ENCODE measurements at regions not wholly inside any gene's neighbourhood (a gene's known extent, or its start where the extent isn't known, plus 50 kb on each side); places are given as distances from the start of the nearest gene placed in this dataset.

- Histone ChIP-seq H3F3A (ENCODE audit: insufficient read depth, low read length, poor library complexity, severe bottlenecking) (no peaks in the 10 kb centered on the region), H4K20me1 (ENCODE audit: insufficient read depth) (no peaks in the 10 kb centered on the region), H3K4me3 (ENCODE audit: low read length) (no peak overlapping the region), H3K79me2 (replicated peaks; ENCODE audit: insufficient read depth, low read length) (no peaks in the 10 kb centered on the region), H3K9ac (ENCODE audit: low read length) (no peak overlapping the region), H3K36me3 (ENCODE audit: insufficient read depth, low read length) (no peaks in the 10 kb centered on the region), H2AFZ (ENCODE audit: low read depth, low read length) (no peak overlapping the region), H3K27me3 (ENCODE audit: insufficient read depth, low read depth, low read length) (no peaks in the 10 kb centered on the region), H3K9me2 (ENCODE audit: insufficient read depth, low read length) (no peaks in the 10 kb centered on the region), H3K9me3 (ENCODE audit: low read length) (no peaks in the 10 kb centered on the region), H3K4me2 (ENCODE audit: low read length) (no peak overlapping the region), H3K27ac (ENCODE audit: low read length) (no peak overlapping the region)
- no peak for TF ChIP-seq EZH2 (IDR thresholded peaks at IDR 0.05; ENCODE audit: borderline replicate concordance, insufficient read depth, low read length, poor library complexity, severe bottlenecking)
These were observed 123.3 kb upstream of the TBL1X start for GRCh38 chrX:9341291-9342201.

GRCh38 chrX:9342561-9343051 lies 122.3 kb upstream of the TBL1X start:
- no peak overlapping the region for H3K4me2 ChIP-seq (ENCODE audit: low read length)
- H3K9ac ChIP-seq (ENCODE audit: low read length), result no peak overlapping the region
- H3K27ac ChIP-seq (ENCODE audit: low read length), result no peak overlapping the region
- no peaks in the 10 kb centered on the region for H3K9me2 ChIP-seq (ENCODE audit: insufficient read depth, low read length)
- no peaks in the 10 kb centered on the region for H3F3A ChIP-seq (ENCODE audit: insufficient read depth, low read length, poor library complexity, severe bottlenecking)
- H4K20me1 ChIP-seq (ENCODE audit: insufficient read depth), result no peaks in the 10 kb centered on the region
- H2AFZ ChIP-seq (ENCODE audit: low read depth, low read length), result no peak overlapping the region
- H3K9me3 ChIP-seq (ENCODE audit: low read length), result no peaks in the 10 kb centered on the region
- H3K27me3 ChIP-seq (ENCODE audit: insufficient read depth, low read depth, low read length), result no peaks in the 10 kb centered on the region
- TF ChIP-seq EZH2 (IDR thresholded peaks at IDR 0.05; ENCODE audit: borderline replicate concordance, insufficient read depth, low read length, poor library complexity, severe bottlenecking) (no peak), CTCF (IDR thresholded peaks at IDR 0.05; ENCODE audit: poor library complexity, severe bottlenecking) (no peak), RAD21 (conservative IDR thresholded peaks at IDR 0.05) (peak; percentile 27), EP300 (conservative IDR thresholded peaks at IDR 0.05; ENCODE audit: poor library complexity, severe bottlenecking) (peak; percentile 16)
- no peaks in the 10 kb centered on the region for H3K79me2 ChIP-seq (replicated peaks; ENCODE audit: insufficient read depth, low read length)
- no peaks in the 10 kb centered on the region for H3K36me3 ChIP-seq (ENCODE audit: insufficient read depth, low read length)
- peak overlapping the region; percentile 10 for H3K4me3 ChIP-seq (ENCODE audit: low read length)

DNA sequence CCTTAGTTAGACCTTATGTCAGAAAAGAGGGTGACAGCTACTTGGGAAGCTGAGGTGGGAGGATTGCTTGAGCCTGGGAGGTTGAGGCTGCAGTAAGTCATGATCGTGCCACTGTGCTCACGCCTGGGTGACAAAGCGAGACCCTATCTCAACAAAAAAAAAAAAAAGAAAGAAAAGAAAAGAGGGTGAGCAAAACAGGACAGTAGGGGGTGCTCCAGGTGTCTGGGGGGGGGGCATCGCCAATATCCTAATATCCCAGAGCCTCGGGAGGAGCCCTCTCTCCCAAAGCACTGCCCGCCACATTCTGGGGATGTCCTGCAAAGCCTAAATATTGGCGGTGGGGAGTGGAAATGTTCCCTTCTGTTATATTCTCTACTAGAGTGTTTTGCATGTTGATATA lies 120.9 kb upstream of the TBL1X start:
- H3K27me3 ChIP-seq (ENCODE audit: insufficient read depth, low read depth, low read length), result no peaks in the 10 kb centered on the region

More for the DNA sequence above, 120.9 kb upstream of the TBL1X start:
- Histone ChIP-seq H3K4me3 (ENCODE audit: low read length) (no peak overlapping the region), H3K9me3 (ENCODE audit: low read length) (no peaks in the 10 kb centered on the region), H2AFZ (ENCODE audit: low read depth, low read length) (no peak overlapping the region), H4K20me1 (ENCODE audit: insufficient read depth) (no peaks in the 10 kb centered on the region), H3K9me2 (ENCODE audit: insufficient read depth, low read length) (no peaks in the 10 kb centered on the region), H3K79me2 (replicated peaks; ENCODE audit: insufficient read depth, low read length) (no peaks in the 10 kb centered on the region), H3K9ac (ENCODE audit: low read length) (no peak overlapping the region), H3K36me3 (ENCODE audit: insufficient read depth, low read length) (no peaks in the 10 kb centered on the region), H3K4me2 (ENCODE audit: low read length) (no peak overlapping the region), H3K27ac (ENCODE audit: low read length) (no peak overlapping the region), H3F3A (ENCODE audit: insufficient read depth, low read length, poor library complexity, severe bottlenecking) (no peaks in the 10 kb centered on the region)
- TF ChIP-seq REST (IDR thresholded peaks at IDR 0.05; ENCODE audit: borderline replicate concordance) (no peak), RAD21 (conservative IDR thresholded peaks at IDR 0.05) (no peak), SMC3 (conservative IDR thresholded peaks at IDR 0.05; ENCODE audit: poor library complexity) (no peak), EZH2 (IDR thresholded peaks at IDR 0.05; ENCODE audit: borderline replicate concordance, insufficient read depth, low read length, poor library complexity, severe bottlenecking) (no peak), EP300 (conservative IDR thresholded peaks at IDR 0.05; ENCODE audit: poor library complexity, severe bottlenecking) (no peak), POLR2AphosphoS5 (IDR thresholded peaks at IDR 0.05) (no peak), TAF1 (IDR thresholded peaks at IDR 0.05; ENCODE audit: low read depth) (no peak), CTCF (IDR thresholded peaks at IDR 0.05; ENCODE audit: poor library complexity, severe bottlenecking) (no peak), MXI1 (conservative IDR thresholded peaks at IDR 0.05; ENCODE audit: poor library complexity, severe bottlenecking) (no peak)
